Loucy (cell line): ENCODE measurements at regions not wholly inside any gene's neighbourhood (a gene's known extent, or its start where the extent isn't known, plus 50 kb on each side); places are given as distances from the start of the nearest gene placed in this dataset.

Experiments
- CTCF ChIP-seq: fragments of 200-600 bp; sonication (generic); conservative IDR thresholded peaks from 2 replicates; pipeline ENCODE4 v1.5.1; 2014; ENCODE audit warnings: mild to moderate bottlenecking, antibody characterized with exemption, low read length
- EZH2phosphoT487 ChIP-seq: fragments of 200-600 bp; IDR thresholded peaks from 2 replicates; pipeline ENCODE4 v1.6.1; 2018; ENCODE audit warnings: antibody characterized with exemption, mild to moderate bottlenecking, moderate library complexity, borderline replicate concordance

GRCh38 chr18:77466890-77467289 lies 217.2 kb downstream of the GALR1 start:
- TF ChIP-seq CTCF: no peak
- no peak for TF ChIP-seq EZH2phosphoT487
